Mucosa of descending colon (tissue), 3 donors: ENCODE measurements at regions not wholly inside any gene's neighbourhood (a gene's known extent, or its start where the extent isn't known, plus 50 kb on each side); places are given as distances from the start of the nearest gene placed in this dataset.

ENCODE experiments used
- ATAC-seq: fragments of 200-7000 bp; cut with Tn5 transposase; one replicate; pipeline ENCODE4 v1.9.1; 2020; ENCODE audit warnings: mild to moderate bottlenecking, moderate library complexity
- DNase-seq, 3 donors: peaks; one replicate each; pipeline ENCODE4 v3.0.0-alpha.2; 2020
- H3K36me3 ChIP-seq: fragments of 200-600 bp; one replicate; pipeline ENCODE4 v1.8.0; 2021; ENCODE audit warnings: low read depth, mild to moderate bottlenecking
- H3K4me1 ChIP-seq: fragments of 200-600 bp; one replicate; pipeline ENCODE4 v1.8.0; 2021; ENCODE audit warnings: low read depth, mild to moderate bottlenecking
- H3K4me3 ChIP-seq: fragments of 200-600 bp; one replicate; pipeline ENCODE4 v1.8.0; 2021; ENCODE audit warnings: mild to moderate bottlenecking
- H3K9me3 ChIP-seq: fragments of 200-600 bp; one replicate; pipeline ENCODE4 v1.8.0; 2021; ENCODE audit warnings: mild to moderate bottlenecking
- CTCF ChIP-seq: fragments of 200-600 bp; IDR thresholded peaks from one replicate; pipeline ENCODE4 v1.8.0; 2022; ENCODE audit warnings: antibody characterized with exemption, mild to moderate bottlenecking
- intact Hi-C, 2 donors: fragments of 100-400 bp; cut with DNase I in 1 of 2; cut with micrococcal nuclease in 1 of 2; formaldehyde crosslinking; loops; one replicate each; pipeline versions ENCODE4 v1.11.0 to v1.11.1; 2022; cut with DNase I, micrococcal nuclease
- donor health status: DM: no; HTN: no; CAD: no; lungs with moderate emphysema.
- donor health status: DM: no; HTN: no; CAD: no.
- donor health status: DM: no; HTN: yes; CAD: no.

GRCh38 chr6:165967810-165968407 lies 199.7 kb downstream of the TBXT start:
- no peak overlapping the region for H3K4me3 ChIP-seq
- ATAC-seq (no peak), DNase-seq (no peak)
- H3K9me3 ChIP-seq: no peaks in the 10 kb centered on the region
- no peaks in the 10 kb centered on the region for H3K36me3 ChIP-seq
- H3K4me1 ChIP-seq: no peaks in the 10 kb centered on the region
- intact Hi-C loops: no loop called here
- no peak for TF ChIP-seq CTCF

DNA sequence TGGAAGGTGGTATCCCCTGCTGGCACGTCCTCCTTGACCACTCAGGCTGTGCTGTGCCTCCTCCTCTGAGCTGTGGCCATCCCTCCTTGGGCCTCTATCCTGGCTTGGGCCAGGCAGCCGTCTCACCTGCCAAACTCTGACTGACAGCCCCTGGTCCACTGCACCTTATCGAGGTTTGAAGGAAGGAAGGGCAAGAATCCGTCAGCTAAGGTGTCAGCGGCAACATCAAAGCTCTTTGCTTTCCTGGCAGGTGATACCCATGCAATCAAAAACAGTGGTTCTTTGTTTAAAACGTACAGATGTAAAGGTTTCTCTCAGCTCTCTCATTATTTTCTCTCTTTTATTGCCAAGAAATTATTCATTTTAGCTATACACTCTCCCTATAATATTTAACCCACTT lies 203.9 kb downstream of the TBXT start:
- Histone ChIP-seq H3K4me1 (no peaks in the 10 kb centered on the region), H3K36me3 (no peaks in the 10 kb centered on the region), H3K9me3 (no peaks in the 10 kb centered on the region), H3K4me3 (no peak overlapping the region)
- ATAC-seq: peak; percentile 49
- no peak for DNase-seq
- intact Hi-C loops: no loop called here
- TF ChIP-seq CTCF: no peak

- ATAC-seq: no peak
- no peak for DNase-seq
Observed at GRCh38 chr6:165962366-165962765, 205.3 kb downstream of the TBXT start.

GRCh38 chr6:165961233-165961632 lies 206.4 kb downstream of the TBXT start:
- DNase-seq: no peak
- Histone ChIP-seq H3K4me1 (no peaks in the 10 kb centered on the region), H3K4me3 (no peak overlapping the region), H3K36me3 (no peaks in the 10 kb centered on the region), H3K9me3 (no peaks in the 10 kb centered on the region)
- TF ChIP-seq CTCF: no peak
- ATAC-seq: no peak
- intact Hi-C loops: no loop called here

More at GRCh38 chr6:165962366-165962765, 205.3 kb downstream of the TBXT start:
- intact Hi-C loops: no loop called here
- Histone ChIP-seq H3K4me1 (no peaks in the 10 kb centered on the region), H3K9me3 (no peaks in the 10 kb centered on the region), H3K36me3 (no peaks in the 10 kb centered on the region), H3K4me3 (no peak overlapping the region)
- no peak for TF ChIP-seq CTCF

- intact Hi-C loops: no loop called here
- ATAC-seq (no peak), DNase-seq (no peak)
- Histone ChIP-seq H3K4me1 (no peaks in the 10 kb centered on the region), H3K36me3 (no peaks in the 10 kb centered on the region), H3K9me3 (no peaks in the 10 kb centered on the region), H3K4me3 (no peak overlapping the region)
- TF ChIP-seq CTCF: no peak
Observed at GRCh38 chr6:165960695-165961094, 207.0 kb downstream of the TBXT start.

- no peak for ATAC-seq
- no peaks in the 10 kb centered on the region for H3K36me3 ChIP-seq
- no peaks in the 10 kb centered on the region for H3K4me1 ChIP-seq
- no peak overlapping the region for H3K4me3 ChIP-seq
- H3K9me3 ChIP-seq: no peaks in the 10 kb centered on the region
- intact Hi-C loops: no loop called here
- no peak for TF ChIP-seq CTCF
- no peak for DNase-seq
Observed at GRCh38 chr6:165959627-165960026, 208.0 kb downstream of the TBXT start.
